Liver (tissue), 8 donors: ENCODE measurements at regions not wholly inside any gene's neighbourhood (a gene's known extent, or its start where the extent isn't known, plus 50 kb on each side); places are given as distances from the start of the nearest gene placed in this dataset.

Source experiments
- DNase-seq: peaks from one replicate; pipeline ENCODE4 v3.0.0-alpha.2; 2017; ENCODE audit warnings: low spot score
- H3K27ac ChIP-seq, 2 donors: one replicate each; pipeline ENCODE4 v1.7.0; 2013; ENCODE audit warnings: inconsistent platforms in 2 of 2, low read length in 2 of 2, control low read depth in 1 of 2, low read depth in 1 of 2, mild to moderate bottlenecking in 1 of 2
- H3K27me3 ChIP-seq, 4 donors: one replicate each; pipeline versions ENCODE4 v1.6.1 to v1.7.0; 2013; ENCODE audit warnings: low read length in 3 of 4, inconsistent platforms in 1 of 4, mild to moderate bottlenecking in 1 of 4, moderate library complexity in 1 of 4; ENCODE audit not compliant: control insufficient read depth in 4 of 4, insufficient read depth in 4 of 4
- H3K36me3 ChIP-seq, 4 donors: one replicate each; pipeline versions ENCODE4 v1.6.1 to v1.7.0; 2013; ENCODE audit warnings: low read length in 3 of 4, mild to moderate bottlenecking in 3 of 4, low read depth in 1 of 4, moderate library complexity in 1 of 4; ENCODE audit not compliant: control insufficient read depth in 4 of 4, insufficient read depth in 3 of 4
- H3K4me1 ChIP-seq, 4 donors: one replicate each; pipeline versions ENCODE4 v1.6.1 to v1.7.0; 2013; ENCODE audit warnings: low read length in 3 of 4, mild to moderate bottlenecking in 3 of 4, moderate library complexity in 1 of 4; ENCODE audit not compliant: control insufficient read depth in 4 of 4, insufficient read depth in 4 of 4
- H3K4me3 ChIP-seq, 3 donors: one replicate each; pipeline versions ENCODE4 v1.6.1 to v1.7.0; 2013; ENCODE audit warnings: low read length in 3 of 3, control low read depth in 1 of 3, low read depth in 1 of 3, mild to moderate bottlenecking in 1 of 3
- H3K9ac ChIP-seq, 2 donors: one replicate each; pipeline ENCODE4 v1.7.0; 2013; ENCODE audit warnings: low read length in 2 of 2, mild to moderate bottlenecking in 2 of 2, moderate library complexity in 2 of 2, control low read depth in 1 of 2, low read depth in 1 of 2
- H3K9me3 ChIP-seq, 4 donors: one replicate each; pipeline versions ENCODE4 v1.6.1 to v1.7.0; 2013; ENCODE audit warnings: low read length in 3 of 4; ENCODE audit not compliant: control insufficient read depth in 4 of 4
- ATF3 ChIP-seq: IDR thresholded peaks from 2 replicates; pipeline ENCODE4 v1.6.1; 2016; ENCODE audit warnings: antibody characterized with exemption
- CTCF ChIP-seq: fragments of 150-350 bp; IDR thresholded peaks from 2 replicates; pipeline ENCODE4 v1.5.1; 2017; ENCODE audit warnings: improper control_type of control experiment, low read depth, low read length; ENCODE audit not compliant: missing input control
- EGR1 ChIP-seq, 2 donors: IDR thresholded peaks; 2 replicates each; pipeline ENCODE4 v1.6.1; 2016 to 2018; ENCODE audit warnings: antibody characterized with exemption in 2 of 2, low read depth in 2 of 2
- FOXA1 ChIP-seq: IDR thresholded peaks from 2 replicates; pipeline ENCODE4 v1.6.1; 2016; ENCODE audit warnings: antibody characterized with exemption
- FOXA2 ChIP-seq: IDR thresholded peaks from 2 replicates; pipeline ENCODE4 v1.6.1; 2016; ENCODE audit warnings: antibody characterized with exemption
- GABPA ChIP-seq, 2 donors: IDR thresholded peaks in 1 of 2; conservative IDR thresholded peaks in 1 of 2; 2 replicates each; pipeline ENCODE4 v1.6.1; 2016; ENCODE audit warnings: antibody characterized with exemption in 2 of 2, mild to moderate bottlenecking in 1 of 2, moderate library complexity in 1 of 2
- HNF4A ChIP-seq, 2 donors: conservative IDR thresholded peaks; 2 replicates each; pipeline ENCODE4 v1.6.1; 2016; ENCODE audit warnings: antibody characterized with exemption in 2 of 2, mild to moderate bottlenecking in 2 of 2
- MAX ChIP-seq: IDR thresholded peaks from 2 replicates; pipeline ENCODE4 v1.6.1; 2016; ENCODE audit warnings: antibody characterized with exemption
- NR2F2 ChIP-seq: IDR thresholded peaks from 2 replicates; pipeline ENCODE4 v1.6.1; 2016; ENCODE audit warnings: antibody characterized with exemption
- RAD21 ChIP-seq, 2 donors: IDR thresholded peaks; 2 replicates each; pipeline ENCODE4 v1.6.1; 2016; ENCODE audit warnings: antibody characterized with exemption in 2 of 2, mild to moderate bottlenecking in 2 of 2
- REST ChIP-seq: IDR thresholded peaks from 2 replicates; pipeline ENCODE4 v1.6.1; 2016; ENCODE audit warnings: antibody characterized with exemption, mild to moderate bottlenecking
- RXRA ChIP-seq, 2 donors: IDR thresholded peaks; 2 replicates each; pipeline ENCODE4 v1.6.1; 2017 to 2018; ENCODE audit warnings: antibody characterized with exemption in 2 of 2, mild to moderate bottlenecking in 1 of 2
- SP1 ChIP-seq: IDR thresholded peaks from 2 replicates; pipeline ENCODE4 v1.6.1; 2018; ENCODE audit warnings: antibody characterized with exemption, mild to moderate bottlenecking
- TAF1 ChIP-seq: conservative IDR thresholded peaks from 2 replicates; pipeline ENCODE4 v1.6.1; 2016; ENCODE audit warnings: antibody characterized with exemption, mild to moderate bottlenecking
- YY1 ChIP-seq: IDR thresholded peaks from 2 replicates; pipeline ENCODE4 v1.6.1; 2016; ENCODE audit warnings: antibody characterized with exemption, mild to moderate bottlenecking
- ZBTB33 ChIP-seq: IDR thresholded peaks from 2 replicates; pipeline ENCODE4 v1.6.1; 2016; ENCODE audit warnings: antibody characterized with exemption
- WGBS: extraction: QIAGEN DNeasy Blood & Tissue Kit; methylation state at CpG from one replicate; pipeline ENCODE4 v1.1.7; 2013; 5-methylcytosine and 5-hydroxymethylcytosine counted together
- donor health status: healthy.
- donor health status: healthy.
- donor health status: healthy.
- donor health status: healthy.
- donor health status: healthy.

- peaks cover 0 to 1% (median 0%) of the 10 kb centered on the region in 4 donors for H3K9me3 ChIP-seq
- no peaks in the 10 kb centered on the region for H3K27me3 ChIP-seq
- no peaks in the 10 kb centered on the region for H3K4me1 ChIP-seq
- TF ChIP-seq ATF3 = no peak
- no peak for TF ChIP-seq CTCF
- no peak for TF ChIP-seq MAX
- TF ChIP-seq FOXA1 = no peak
- TF ChIP-seq GABPA (IDR thresholded peaks at IDR 0.05 in 1 of 2, conservative IDR thresholded peaks at IDR 0.05 in 1 of 2) = no peak
- no peak for TF ChIP-seq REST
- no peak for TF ChIP-seq RAD21 (IDR thresholded peaks at IDR 0.05)
- TF ChIP-seq SP1 = no peak
- TF ChIP-seq FOXA2 = no peak
- no peak for TF ChIP-seq EGR1 (IDR thresholded peaks at IDR 0.05; ENCODE audit: low read depth in 2 of 2)
- no peak for TF ChIP-seq RXRA (IDR thresholded peaks at IDR 0.05)
- no peak for TF ChIP-seq TAF1
- 61% methylated on average over 4 of the region's 4 CpGs for WGBS
- no peak overlapping the region for H3K27ac ChIP-seq
- DNase-seq = no peak
- no peaks in the 10 kb centered on the region for H3K36me3 ChIP-seq
- no peak overlapping the region for H3K9ac ChIP-seq
- H3K4me3 ChIP-seq = no peak overlapping the region
Measured at GRCh38 chr1:73564294-73564693, 633.7 kb downstream of the LRRIQ3 start.

- no peak for TF ChIP-seq RAD21 (IDR thresholded peaks at IDR 0.05)
- TF ChIP-seq FOXA2 = no peak
- no peak for TF ChIP-seq MAX
- no peak for TF ChIP-seq RXRA (IDR thresholded peaks at IDR 0.05)
- no peak for TF ChIP-seq TAF1
- no peak for TF ChIP-seq ATF3
- no peak for TF ChIP-seq YY1
- no peak for TF ChIP-seq HNF4A (conservative IDR thresholded peaks at IDR 0.05)
- TF ChIP-seq SP1 = no peak
- no peak for TF ChIP-seq NR2F2
- no peak for TF ChIP-seq ZBTB33
- no peak for TF ChIP-seq CTCF
- no peak for TF ChIP-seq EGR1 (IDR thresholded peaks at IDR 0.05; ENCODE audit: low read depth in 2 of 2)
- no peak overlapping the region for H3K27ac ChIP-seq
- no peaks in the 10 kb centered on the region for H3K4me1 ChIP-seq
- no peak overlapping the region for H3K4me3 ChIP-seq
- H3K36me3 ChIP-seq = no peaks in the 10 kb centered on the region
- no peaks in the 10 kb centered on the region for H3K27me3 ChIP-seq
- no peaks in the 10 kb centered on the region for H3K9me3 ChIP-seq
- DNase-seq = no peak
- no peak overlapping the region for H3K9ac ChIP-seq
Measured at GRCh38 chr1:73556270-73556669, 641.7 kb downstream of the LRRIQ3 start.
